Activated CD4-positive, alpha-beta memory T cell treated with anti-CD3 and anti-CD28 coated beads for 36 hours (primary cell): ENCODE measurements at regions not wholly inside any gene's neighbourhood (a gene's known extent, or its start where the extent isn't known, plus 50 kb on each side); places are given as distances from the start of the nearest gene placed in this dataset.

ENCODE experiments used
- CTCF ChIA-PET: fragments of 350-600 bp; sonication (Branson Sonifier 250); formaldehyde crosslinking; loops from one replicate; lab custom pipeline; 2021; ENCODE audit warnings: antibody characterized with exemption, inconsistent platforms; lab: Charles Lee
- POLR2A ChIA-PET: fragments of 350-600 bp; sonication (Branson Sonifier 250); formaldehyde crosslinking; loops from one replicate; lab custom pipeline; 2021; ENCODE audit warnings: antibody characterized with exemption; lab: Charles Lee
- DNase-seq: peaks from one replicate; pipeline ENCODE4 v3.0.0-alpha.2; 2020
- H3K27ac Mint-ChIP-seq: one replicate; pipeline ENCODE4 v1.8.0; 2021; ENCODE audit warnings: mixed read lengths
- H3K27me3 Mint-ChIP-seq: one replicate; pipeline ENCODE4 v1.8.0; 2021; ENCODE audit warnings: mixed read lengths
- H3K36me3 Mint-ChIP-seq: one replicate; pipeline ENCODE4 v1.8.0; 2021; ENCODE audit warnings: mixed read lengths
- H3K4me1 Mint-ChIP-seq: one replicate; pipeline ENCODE4 v1.8.0; 2021; ENCODE audit warnings: low read depth, mixed read lengths
- H3K4me3 Mint-ChIP-seq: one replicate; pipeline ENCODE4 v1.8.0; 2021; ENCODE audit warnings: mild to moderate bottlenecking, mixed read lengths
- H3K9me3 Mint-ChIP-seq: one replicate; pipeline ENCODE4 v1.8.0; 2021; ENCODE audit warnings: mixed read lengths
- intact Hi-C: fragments of 100-400 bp; cut with micrococcal nuclease; formaldehyde crosslinking; loops from one replicate; pipeline ENCODE4 v1.15.1; 2023

- intact Hi-C loops, result no loop called here
- no peaks in the 10 kb centered on the region for H3K36me3 Mint-ChIP-seq
- POLR2A ChIA-PET, result no interaction called here
- H3K4me1 Mint-ChIP-seq, result peaks cover 24% of the 10 kb centered on the region
- H3K4me3 Mint-ChIP-seq, result no peak overlapping the region
- H3K27me3 Mint-ChIP-seq, result no peaks in the 10 kb centered on the region
- no peaks in the 10 kb centered on the region for H3K9me3 Mint-ChIP-seq
- CTCF ChIA-PET, result no interaction called here
- H3K27ac Mint-ChIP-seq, result no peak overlapping the region
- no peak for DNase-seq
Observed at GRCh38 chr2:136392897-136393505, 275.1 kb upstream of the CXCR4 start.

GRCh38 chr2:136389809-136390208 is 271.9 kb upstream of the CXCR4 start:
- CTCF ChIA-PET, result interaction anchor here (0.5 kb wide), 1 partner anchor 441 kb away, joined by 3 read pairs; no protein-coding TSS in a partner anchor
- intact Hi-C loops, result no loop called here
- Mint-ChIP-seq H3K4me3 (no peak overlapping the region), H3K9me3 (no peaks in the 10 kb centered on the region), H3K36me3 (no peaks in the 10 kb centered on the region), H3K27me3 (no peaks in the 10 kb centered on the region), H3K27ac (no peak overlapping the region), H3K4me1 (peaks cover 19% of the 10 kb centered on the region)
- POLR2A ChIA-PET, result no interaction called here
- no peak for DNase-seq

GRCh38 chr2:136386046-136386445 is 268.1 kb upstream of the CXCR4 start:
- Mint-ChIP-seq H3K27me3 (no peaks in the 10 kb centered on the region), H3K9me3 (no peaks in the 10 kb centered on the region), H3K4me1 (peaks cover 44% of the 10 kb centered on the region), H3K27ac (no peak overlapping the region), H3K36me3 (no peaks in the 10 kb centered on the region), H3K4me3 (no peak overlapping the region)
- intact Hi-C loops, result no loop called here
- ChIA-PET CTCF (interaction anchor here (1.0 to 5.9 kb wide), 8 partner anchors 10 to 588 kb away, joined by 3 to 69 read pairs (median 17); no protein-coding TSS in a partner anchor), POLR2A (interaction anchor here (1.0 kb wide), 1 partner anchor 510 kb away, joined by 3 read pairs; no protein-coding TSS in a partner anchor)
- no peak for DNase-seq

- Mint-ChIP-seq H3K4me1 (peaks cover 45% of the 10 kb centered on the region), H3K9me3 (no peaks in the 10 kb centered on the region), H3K4me3 (no peak overlapping the region), H3K36me3 (no peaks in the 10 kb centered on the region), H3K27me3 (no peaks in the 10 kb centered on the region), H3K27ac (peak overlapping the region; percentile 96)
- POLR2A ChIA-PET, result interaction anchor here (0.9 to 3.1 kb wide), 10 partner anchors 74 to 514 kb away, joined by 3 to 23 read pairs (median 4); no protein-coding TSS in a partner anchor
- intact Hi-C loops, result loop anchor here (1.0 kb wide), 3 partner anchors 9 to 468 kb away; partner anchors contain the start of gene DARS1
- peak; percentile 60 for DNase-seq
- CTCF ChIA-PET, result interaction anchor here (0.6 to 5.9 kb wide), 38 partner anchors 9 to 1381 kb away, joined by 3 to 69 read pairs (median 4); partner anchors contain the start of genes DARS1 and MCM6
Observed at GRCh38 chr2:136384531-136385303, 266.8 kb upstream of the CXCR4 start.

- DNase-seq, result no peak
- ChIA-PET CTCF (interaction anchor here (0.6 to 5.9 kb wide), 17 partner anchors 7 to 585 kb away, joined by 3 to 69 read pairs (median 7); partner anchors contain the start of gene DARS1), POLR2A (interaction anchor here (0.6 to 3.2 kb wide), 12 partner anchors 56 to 666 kb away, joined by 3 to 25 read pairs (median 10); partner anchors contain the start of genes DARS1 and MCM6)
- Mint-ChIP-seq H3K4me1 (peaks cover 59% of the 10 kb centered on the region), H3K4me3 (no peak overlapping the region), H3K27me3 (no peaks in the 10 kb centered on the region), H3K9me3 (no peaks in the 10 kb centered on the region), H3K36me3 (no peaks in the 10 kb centered on the region), H3K27ac (peak overlapping the region; percentile 96)
- intact Hi-C loops, result loop anchor here (2.0 kb wide), 2 partner anchors 852 to 1330 kb away; partner anchors contain the start of genes R3HDM1, RAB3GAP1 and ZRANB3
Observed at GRCh38 chr2:136383167-136383566, 265.2 kb upstream of the CXCR4 start.

GRCh38 chr2:136381722-136382633 is 264.0 kb upstream of the CXCR4 start:
- CTCF ChIA-PET, result interaction anchor here (0.8 to 5.9 kb wide), 22 partner anchors 20 to 585 kb away, joined by 3 to 48 read pairs (median 5); partner anchors contain the start of gene DARS1
- intact Hi-C loops, result loop anchor here (1.0 to 2.0 kb wide), 18 partner anchors 20 to 1329 kb away; partner anchors contain the start of genes CXCR4, R3HDM1, RAB3GAP1 and UBXN4
- H3K9me3 Mint-ChIP-seq, result no peaks in the 10 kb centered on the region
- no peaks in the 10 kb centered on the region for H3K36me3 Mint-ChIP-seq
- peaks cover 70% of the 10 kb centered on the region for H3K4me1 Mint-ChIP-seq
- H3K27me3 Mint-ChIP-seq, result no peaks in the 10 kb centered on the region
- POLR2A ChIA-PET, result interaction anchor here (0.6 to 3.2 kb wide), 25 partner anchors 19 to 543 kb away, joined by 3 to 25 read pairs (median 9); partner anchors contain the start of genes DARS1 and MCM6
- peak overlapping the region; percentile 28 for H3K4me3 Mint-ChIP-seq
- H3K27ac Mint-ChIP-seq, result peak overlapping the region; percentile 96
- peak; percentile 94 for DNase-seq

GRCh38 chr2:136381245-136381644 is 263.3 kb upstream of the CXCR4 start:
- peak overlapping the region; percentile 21 for H3K4me3 Mint-ChIP-seq
- peaks cover 78% of the 10 kb centered on the region for H3K4me1 Mint-ChIP-seq
- ChIA-PET POLR2A (interaction anchor here (1.0 to 3.2 kb wide), 12 partner anchors 54 to 506 kb away, joined by 3 to 25 read pairs (median 11); partner anchors contain the start of genes DARS1 and MCM6), CTCF (interaction anchor here (0.8 to 4.2 kb wide), 10 partner anchors 62 to 584 kb away, joined by 3 to 48 read pairs (median 7); no protein-coding TSS in a partner anchor)
- no peak for DNase-seq
- peak overlapping the region; percentile 96 for H3K27ac Mint-ChIP-seq
- no peaks in the 10 kb centered on the region for H3K27me3 Mint-ChIP-seq
- intact Hi-C loops, result no loop called here
- H3K9me3 Mint-ChIP-seq, result no peaks in the 10 kb centered on the region
- H3K36me3 Mint-ChIP-seq, result no peaks in the 10 kb centered on the region

- peak overlapping the region; percentile 44 for H3K27ac Mint-ChIP-seq
- H3K4me1 Mint-ChIP-seq, result peaks cover 87% of the 10 kb centered on the region
- intact Hi-C loops, result loop anchor here (1.0 kb wide), 2 partner anchors 323 to 463 kb away; no protein-coding TSS in a partner anchor
- CTCF ChIA-PET, result interaction anchor here (0.6 to 4.2 kb wide), 13 partner anchors 21 to 468 kb away, joined by 3 to 48 read pairs (median 5); partner anchors contain the start of gene CXCR4
- DNase-seq, result peak; percentile 88
- no peaks in the 10 kb centered on the region for H3K9me3 Mint-ChIP-seq
- H3K27me3 Mint-ChIP-seq, result no peaks in the 10 kb centered on the region
- no peak overlapping the region for H3K4me3 Mint-ChIP-seq
- POLR2A ChIA-PET, result no interaction called here
- H3K36me3 Mint-ChIP-seq, result no peaks in the 10 kb centered on the region
Observed at GRCh38 chr2:136378712-136379595, 261.0 kb upstream of the CXCR4 start.

- H3K36me3 Mint-ChIP-seq, result no peaks in the 10 kb centered on the region
- DNase-seq, result no peak
- H3K9me3 Mint-ChIP-seq, result no peaks in the 10 kb centered on the region
- ChIA-PET POLR2A (interaction anchor here (1.1 to 1.9 kb wide), 2 partner anchors 51 to 57 kb away, joined by 4 to 5 read pairs; no protein-coding TSS in a partner anchor), CTCF (interaction anchor here (0.6 to 3.4 kb wide), 17 partner anchors 51 to 502 kb away, joined by 3 to 35 read pairs (median 4); partner anchors contain the start of genes CXCR4 and MCM6)
- H3K27ac Mint-ChIP-seq, result peak overlapping the region; percentile 90
- H3K4me3 Mint-ChIP-seq, result no peak overlapping the region
- intact Hi-C loops, result loop anchor here (1.0 kb wide), 2 partner anchors 321 to 461 kb away; no protein-coding TSS in a partner anchor
- H3K4me1 Mint-ChIP-seq, result peaks cover 75% of the 10 kb centered on the region
- H3K27me3 Mint-ChIP-seq, result no peaks in the 10 kb centered on the region
Observed at GRCh38 chr2:136377423-136378382, 259.8 kb upstream of the CXCR4 start.
